Endothelial cell of umbilical vein (primary cell): ENCODE measurements at regions not wholly inside any gene's neighbourhood (a gene's known extent, or its start where the extent isn't known, plus 50 kb on each side); places are given as distances from the start of the nearest gene placed in this dataset.
"Not testable (repeated sequence)": the region's sequence is repeated elsewhere in the genome, so short reads cannot be mapped to it uniquely, and the experiment has no call there.

Source experiments
- BruUV-seq: library from RNA; stranded (reverse); fragments of 400-500 nt; replicated peaks from 2 replicates; lab custom pipeline; 2021; lab: Mats Ljungman, UMichigan
- CTCF ChIA-PET: fragments of 300-600, 350-600 bp; sonication (Branson Sonifier 250); formaldehyde crosslinking; loops from one replicate; lab custom pipeline; 2021; ENCODE audit warnings: antibody characterized with exemption, inconsistent platforms; lab: Charles Lee
- POLR2A ChIA-PET: fragments of 300-600, 350-600 bp; sonication (Branson Sonifier 250); formaldehyde crosslinking; loops from one replicate; lab custom pipeline; 2021; ENCODE audit warnings: antibody characterized with exemption, inconsistent platforms; lab: Charles Lee
- DNase-seq: peaks from one replicate; pipeline ENCODE4 v3.0.0-alpha.2; 2011; ENCODE audit warnings: low read depth, low spot score
- FAIRE-seq: peaks from 2 replicates; lab custom pipeline; 2011; peaks lifted over from hg19 to GRCh38; lab: Jason Lieb, UNC
- H2AFZ ChIP-seq: 2 replicates; pipeline ENCODE4 v1.6.0; 2012; ENCODE audit warnings: low read depth, low read length, control low read depth, inconsistent platforms
- H3K27ac ChIP-seq: 2 replicates; pipeline ENCODE4 v1.5.1; 2011; ENCODE audit warnings: low read depth, mild to moderate bottlenecking, control low read depth, low read length, moderate library complexity; ENCODE audit not compliant: insufficient read depth
- H3K27me3 ChIP-seq, 2 experiments: 2 replicates each; pipeline versions ENCODE4 v1.6.0 to v1.6.1; 2011; ENCODE audit warnings: low read length in 2 of 2, mixed read lengths in 1 of 2; ENCODE audit not compliant: control insufficient read depth in 2 of 2, insufficient read depth in 2 of 2
- H3K36me3 ChIP-seq, 2 experiments: 2 replicates in 1 of 2; 3 replicates in 1 of 2; pipeline ENCODE4 v1.5.1; 2011; ENCODE audit warnings: low read length in 2 of 2, mild to moderate bottlenecking in 1 of 2, moderate library complexity in 1 of 2; ENCODE audit not compliant: control insufficient read depth in 2 of 2, insufficient read depth in 2 of 2; ENCODE audit errors: extremely low read depth in 1 of 2
- H3K4me1 ChIP-seq: 3 replicates; pipeline ENCODE4 v1.5.1; 2011; ENCODE audit warnings: mild to moderate bottlenecking, low read length; ENCODE audit not compliant: control insufficient read depth, insufficient read depth; ENCODE audit errors: extremely low read depth
- H3K4me2 ChIP-seq: 2 replicates; pipeline ENCODE4 v1.6.1; 2011; ENCODE audit warnings: low read length, control low read depth, mixed read lengths; ENCODE audit not compliant: insufficient read depth
- H3K4me3 ChIP-seq, 3 experiments: fragments of 200-600 bp in 1 of 3; sonication (generic), shearing (Covaris generic) in 1 of 3; replicated peaks in 1 of 3; 2 replicates each; pipeline ENCODE4 v1.5.1; 2011 to 2016; ENCODE audit warnings: control low read depth in 3 of 3, low read length in 3 of 3, mild to moderate bottlenecking in 2 of 3, inconsistent platforms in 1 of 3, low read depth in 1 of 3, moderate library complexity in 1 of 3; ENCODE audit not compliant: insufficient read depth in 1 of 3
- H3K79me2 ChIP-seq: 2 replicates; pipeline ENCODE4 v1.6.0; 2012; ENCODE audit warnings: low read length, inconsistent platforms; ENCODE audit not compliant: control insufficient read depth, insufficient read depth
- H3K9ac ChIP-seq: replicated peaks from 2 replicates; pipeline ENCODE3; 2011; ENCODE audit warnings: low read length, control low read depth; ENCODE audit not compliant: insufficient read depth; ENCODE audit errors: extremely low read depth
- H3K9me1 ChIP-seq: replicated peaks from 3 replicates; pipeline ENCODE4 v1.6.0; 2011; ENCODE audit warnings: mild to moderate bottlenecking, low read length; ENCODE audit not compliant: control insufficient read depth, insufficient read depth; ENCODE audit errors: extremely low read depth
- H3K9me3 ChIP-seq: replicated peaks from 2 replicates; pipeline ENCODE4 v1.5.1; 2012; ENCODE audit warnings: low read length, inconsistent platforms; ENCODE audit not compliant: control insufficient read depth, insufficient read depth
- H4K20me1 ChIP-seq: replicated peaks from 2 replicates; pipeline ENCODE3; 2011; ENCODE audit warnings: mild to moderate bottlenecking, low read length; ENCODE audit not compliant: control insufficient read depth, insufficient read depth; ENCODE audit errors: extremely low read depth
- CTCF ChIP-seq, 2 donors: IDR thresholded peaks; 1 replicate in 1 of 2; 2 replicates in 1 of 2; pipeline ENCODE4 v1.5.1; 2011; ENCODE audit warnings: low read length in 2 of 2, mild to moderate bottlenecking in 2 of 2, moderate library complexity in 2 of 2, control low read depth in 1 of 2, inconsistent platforms in 1 of 2, low read depth in 1 of 2; ENCODE audit not compliant: insufficient read depth in 1 of 2; ENCODE audit errors: extremely low read depth in 1 of 2
- EZH2 ChIP-seq: IDR thresholded peaks from 2 replicates; pipeline ENCODE4 v1.6.1; 2012; ENCODE audit warnings: borderline replicate concordance, low read depth, mild to moderate bottlenecking, moderate library complexity, low read length, inconsistent platforms; ENCODE audit not compliant: severe bottlenecking
- FOS ChIP-seq: IDR thresholded peaks from 2 replicates; pipeline ENCODE4 v1.6.1; 2011; ENCODE audit warnings: mild to moderate bottlenecking, low read length, moderate library complexity, borderline replicate concordance; ENCODE audit not compliant: insufficient read depth
- GATA2 ChIP-seq: IDR thresholded peaks from 2 replicates; pipeline ENCODE4 v1.7.0; 2011; ENCODE audit warnings: low read depth, mild to moderate bottlenecking, moderate library complexity, mixed read lengths, low read length; ENCODE audit not compliant: insufficient read length, insufficient read depth
- JUN ChIP-seq: IDR thresholded peaks from 2 replicates; pipeline ENCODE4 v1.6.1; 2011; ENCODE audit warnings: borderline replicate concordance, low read depth; ENCODE audit not compliant: insufficient read length, insufficient read depth
- MAX ChIP-seq: IDR thresholded peaks from 2 replicates; pipeline ENCODE4 v1.6.1; 2011; ENCODE audit not compliant: insufficient read depth, insufficient read length
- MYC ChIP-seq: IDR thresholded peaks from one replicate; pipeline ENCODE4 v1.6.1; 2011; ENCODE audit warnings: mild to moderate bottlenecking, low read depth, low read length
- POLR2A ChIP-seq: IDR thresholded peaks from 2 replicates; pipeline ENCODE4 v1.6.1; 2012; ENCODE audit warnings: low read depth, mild to moderate bottlenecking, control low read depth, low read length
- POLR2AphosphoS5 ChIP-seq: IDR thresholded peaks from 2 replicates; pipeline ENCODE4 v1.6.1; 2012; ENCODE audit warnings: low read depth, mild to moderate bottlenecking, control low read depth, low read length, moderate library complexity; ENCODE audit not compliant: insufficient read depth
- dilution Hi-C: fragments of 300-500 bp; cut with MboI; formaldehyde crosslinking; loops from one replicate; pipeline ENCODE4 v1.15.0; 2019; ENCODE audit warnings: low sequenced_read_pairs; ENCODE audit not compliant: extremely low pct_ligation_motif_present
- intact Hi-C: fragments of 100-400 bp; cut with micrococcal nuclease; formaldehyde crosslinking; loops from one replicate; pipeline ENCODE4 v1.10.0; 2022

- intact Hi-C loops (no loop called here), dilution Hi-C loops (no loop called here)
- no peak for DNase-seq
- H3K4me2 ChIP-seq: no peak overlapping the region
- no TSS peak for BruUV-seq
- no peak for FAIRE-seq
- no peaks in the 10 kb centered on the region for H3K36me3 ChIP-seq
- no peaks in the 10 kb centered on the region for H3K79me2 ChIP-seq
- H3K9me1 ChIP-seq: no peaks in the 10 kb centered on the region
- POLR2A ChIA-PET: no interaction called here
- CTCF ChIA-PET: no interaction called here
- no peak overlapping the region for H2AFZ ChIP-seq
- no peaks in the 10 kb centered on the region for H4K20me1 ChIP-seq
- H3K27me3 ChIP-seq: no peaks in the 10 kb centered on the region
- TF ChIP-seq CTCF (IDR thresholded peaks at IDR 0.05; ENCODE audit: extremely low read depth in 1 of 2, insufficient read depth in 1 of 2, low read depth in 1 of 2, low read length in 2 of 2) (no peak), POLR2A (no peak), MYC (no peak), JUN (no peak), EZH2 (no peak), GATA2 (no peak), FOS (no peak), MAX (no peak), POLR2AphosphoS5 (no peak)
- H3K4me3 ChIP-seq: no peak overlapping the region
- no peaks in the 10 kb centered on the region for H3K4me1 ChIP-seq
- H3K9ac ChIP-seq: no peak overlapping the region
- H3K27ac ChIP-seq: no peak overlapping the region
- no peaks in the 10 kb centered on the region for H3K9me3 ChIP-seq
These were observed 461.9 kb upstream of the PAPPA start for GRCh38 chr9:115691693-115692092.

GRCh38 chr9:115692868-115693267 is 460.7 kb upstream of the PAPPA start:
- DNase-seq, H3K4me2 ChIP-seq, H3K9ac ChIP-seq, H2AFZ ChIP-seq, dilution Hi-C loops, H3K4me1 ChIP-seq, FAIRE-seq, CTCF ChIA-PET, H3K27ac ChIP-seq, H3K36me3 ChIP-seq, H3K27me3 ChIP-seq, H4K20me1 ChIP-seq, POLR2A ChIA-PET, BruUV-seq, H3K9me3 ChIP-seq, H3K79me2 ChIP-seq, H3K4me3 ChIP-seq, H3K9me1 ChIP-seq, intact Hi-C loops: not testable (repeated sequence)
